Suppressor macrophage treated with lipopolysaccharide for 4 hours (primary cell): ENCODE measurements at regions not wholly inside any gene's neighbourhood (a gene's known extent, or its start where the extent isn't known, plus 50 kb on each side); places are given as distances from the start of the nearest gene placed in this dataset.

Experiments used
- DNase-seq: peaks from one replicate; pipeline ENCODE4 v3.0.0-alpha.2; 2020

DNA sequence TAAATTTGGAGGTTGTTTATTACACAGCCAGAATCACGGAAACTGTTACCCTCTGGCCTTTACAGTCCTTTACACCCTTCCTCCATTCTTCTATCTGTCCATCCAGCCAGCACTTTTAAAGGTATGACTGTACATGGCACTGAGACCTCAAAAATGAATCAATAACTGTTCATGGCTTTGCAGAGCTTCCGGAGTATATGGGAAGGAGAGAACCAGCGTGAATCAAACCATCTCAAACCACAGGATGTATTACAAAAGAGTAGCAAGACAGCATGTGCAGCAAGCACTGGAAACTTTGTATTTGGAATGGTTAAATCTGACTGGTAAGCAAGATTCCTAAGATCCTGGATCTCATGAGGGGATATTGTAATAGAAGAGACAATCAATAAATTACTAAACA lies 228.5 kb upstream of the CASK start:
- no peak for DNase-seq

DNA sequence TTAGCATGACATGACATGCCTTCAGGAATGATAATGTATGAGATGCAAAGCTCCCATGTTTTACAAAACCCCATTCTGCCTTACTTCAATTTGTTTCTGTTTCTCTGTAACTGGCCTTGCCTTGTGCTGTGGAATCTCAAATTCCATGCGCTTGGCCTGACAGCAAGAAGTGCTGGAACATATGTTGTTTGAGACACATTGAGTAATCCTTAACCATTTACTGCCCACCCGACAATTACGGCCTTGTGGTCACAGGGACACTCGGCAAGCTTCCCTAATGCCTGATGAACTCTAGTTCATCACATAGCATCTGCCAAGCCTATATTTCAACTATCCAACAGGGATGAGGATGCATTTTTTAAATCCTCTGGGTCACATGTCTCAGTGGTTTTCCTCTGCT lies 226.4 kb upstream of the CASK start:
- no peak for DNase-seq

DNA sequence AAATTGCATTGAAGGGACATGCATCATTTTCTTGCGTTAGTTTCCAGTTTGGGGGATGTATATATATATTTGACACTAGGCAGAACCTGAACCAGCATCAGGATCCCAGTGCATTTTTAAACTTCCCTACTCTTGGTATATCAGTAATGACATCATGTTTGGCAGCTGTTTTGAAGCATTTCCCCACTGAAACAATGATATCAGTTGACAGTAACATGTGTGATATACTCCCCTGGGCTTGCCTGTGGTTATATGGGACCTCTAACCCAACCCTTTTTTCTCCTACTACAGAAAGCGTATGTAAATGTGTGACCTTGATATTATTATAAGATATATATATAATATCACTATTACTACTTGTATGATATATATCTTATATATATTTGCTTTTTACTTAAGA lies 225.9 kb upstream of the CASK start:
- no peak for DNase-seq

DNA sequence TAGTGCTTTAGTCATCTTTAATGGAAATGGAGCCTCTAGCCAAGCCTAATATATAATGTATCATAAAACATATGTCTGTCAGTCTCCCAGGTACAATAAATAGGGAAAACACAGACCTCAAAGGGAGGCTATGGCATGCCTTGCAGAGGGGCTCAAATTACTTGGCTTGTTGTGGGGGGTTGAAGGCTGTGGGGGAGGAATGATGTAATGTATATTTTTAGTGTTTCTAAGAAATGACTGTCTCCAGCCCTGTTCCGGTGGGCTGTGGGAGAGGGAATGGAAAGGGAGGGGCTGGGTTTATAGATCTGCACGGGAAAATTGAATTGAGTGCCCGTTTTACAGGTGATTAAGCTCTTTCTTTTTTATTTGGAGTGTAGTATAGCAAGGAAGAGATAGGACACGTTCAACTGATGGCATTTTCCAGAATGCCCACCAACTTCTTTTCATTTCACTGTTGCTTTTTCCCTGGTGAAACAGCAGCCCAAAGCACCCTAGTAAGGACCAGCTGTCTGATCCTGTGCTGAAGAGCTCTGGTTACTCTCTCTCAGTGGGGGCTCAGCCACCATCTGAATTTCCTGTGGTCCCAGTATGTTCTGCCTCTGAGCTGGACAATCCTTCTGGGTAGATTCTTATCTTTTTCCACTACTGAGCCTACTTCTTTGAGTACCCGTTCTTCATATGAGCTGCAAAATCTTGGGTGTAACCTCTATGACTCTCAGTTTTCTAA lies 220.7 kb upstream of the CASK start:
- DNase-seq: no peak

DNA sequence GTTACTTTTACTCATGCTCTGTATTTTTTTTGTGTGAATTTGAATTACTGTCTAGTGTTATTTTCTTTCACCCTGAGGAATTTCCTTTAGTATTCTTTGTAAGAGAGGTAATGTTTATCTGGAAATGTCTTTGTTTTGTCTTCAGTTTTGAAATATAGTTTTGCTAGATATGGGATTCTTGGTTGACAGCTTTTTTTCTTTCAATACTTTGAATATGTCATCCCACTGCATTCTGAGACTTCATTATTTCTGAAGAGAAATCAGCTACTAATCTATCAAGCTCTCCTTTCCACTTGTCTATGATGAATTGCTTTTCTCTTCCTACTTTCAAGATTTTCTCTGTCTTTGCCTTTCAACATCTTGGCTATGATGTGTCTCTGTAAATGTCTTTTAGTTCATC lies 217.0 kb upstream of the CASK start:
- no peak for DNase-seq

DNA sequence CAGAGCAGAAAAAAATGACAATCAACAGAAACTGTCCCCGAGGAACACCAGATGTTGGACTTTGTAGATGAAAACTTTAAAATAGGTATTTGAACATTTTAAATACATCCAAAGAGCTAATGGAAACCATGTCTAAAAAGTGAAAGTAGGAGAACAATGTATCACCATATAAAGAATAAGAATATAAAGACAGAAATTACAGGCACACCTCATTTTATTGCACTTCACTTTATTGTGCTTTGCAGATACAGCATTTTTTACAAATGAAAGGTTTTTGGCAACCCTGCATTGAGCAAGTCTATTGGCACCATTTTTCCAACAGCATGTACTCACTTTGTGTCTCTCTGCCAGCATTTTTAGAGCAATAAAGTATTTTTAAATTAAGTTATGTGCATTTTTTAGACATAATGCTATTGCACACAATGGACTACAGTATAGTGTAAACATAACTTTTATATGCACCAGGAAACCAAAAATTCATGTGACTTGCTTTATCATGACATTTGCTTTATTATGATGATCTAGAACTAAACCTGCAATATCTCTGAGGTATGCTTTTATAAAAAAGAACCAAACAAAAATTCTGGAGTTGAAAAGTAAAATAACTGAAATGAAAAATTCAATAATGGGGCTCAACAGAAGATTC lies 212.4 kb upstream of the CASK start:
- DNase-seq: no peak

DNA sequence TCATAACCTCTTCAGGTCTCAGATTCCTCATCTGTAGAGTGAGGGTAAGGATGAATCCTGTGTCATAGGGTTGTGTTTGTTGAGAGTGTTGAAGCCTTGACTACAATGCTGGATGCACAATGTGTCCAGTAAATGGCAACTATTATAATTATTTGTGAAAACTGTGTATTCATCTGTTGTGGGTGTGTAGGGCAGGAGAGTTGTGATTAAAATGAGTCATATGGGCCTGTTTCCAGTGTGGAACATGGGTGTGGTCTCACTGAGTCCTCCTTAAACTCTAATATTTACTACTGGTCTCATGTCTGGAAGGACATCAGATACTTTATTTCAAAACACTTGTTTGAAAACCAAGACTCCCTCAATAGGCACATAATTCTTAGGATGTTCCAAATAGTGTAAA lies 208.5 kb upstream of the CASK start:
- no peak for DNase-seq

DNA sequence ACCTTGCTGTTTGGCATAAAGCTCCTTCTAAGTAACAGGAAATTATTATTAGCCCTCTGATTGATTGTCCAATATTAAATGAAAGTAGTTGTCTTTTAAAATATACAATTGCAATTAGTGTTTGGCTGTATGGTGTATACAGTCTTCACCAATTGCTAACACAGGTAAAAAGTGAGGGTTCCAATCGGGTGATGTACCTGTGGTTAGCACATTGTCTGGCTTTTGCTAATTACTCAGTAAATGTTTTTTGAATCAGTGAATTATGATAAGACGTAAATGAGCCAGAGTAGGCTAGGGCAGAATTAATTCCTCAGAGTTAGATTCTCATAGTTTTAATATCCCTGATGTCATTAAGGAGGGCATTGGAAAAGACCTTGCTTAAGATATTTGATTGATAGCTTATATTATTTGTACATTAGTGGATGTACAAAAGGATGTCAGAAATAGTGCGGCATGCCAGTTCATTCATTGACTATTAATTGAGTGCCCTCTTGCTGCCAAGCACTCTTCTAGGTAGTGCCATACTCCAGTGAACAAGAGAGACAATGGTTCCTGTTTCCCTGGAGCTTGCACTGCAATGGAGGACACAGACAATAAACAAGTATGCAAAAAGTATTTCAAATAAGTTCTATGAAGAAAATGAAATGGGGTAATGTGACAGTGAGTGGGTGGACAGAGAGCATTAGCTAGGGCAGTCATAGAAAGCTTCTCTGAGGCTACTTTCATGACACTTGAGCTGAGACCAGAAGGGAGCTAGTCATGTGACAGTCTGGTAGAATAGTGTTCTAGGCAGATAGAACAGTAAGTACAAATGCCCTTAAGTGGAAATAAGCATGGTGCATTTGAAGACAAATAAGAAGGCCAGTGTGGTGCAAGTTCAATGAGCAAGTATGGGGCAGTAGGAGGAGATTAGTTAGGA lies 205.9 kb upstream of the CASK start:
- no peak for DNase-seq

DNA sequence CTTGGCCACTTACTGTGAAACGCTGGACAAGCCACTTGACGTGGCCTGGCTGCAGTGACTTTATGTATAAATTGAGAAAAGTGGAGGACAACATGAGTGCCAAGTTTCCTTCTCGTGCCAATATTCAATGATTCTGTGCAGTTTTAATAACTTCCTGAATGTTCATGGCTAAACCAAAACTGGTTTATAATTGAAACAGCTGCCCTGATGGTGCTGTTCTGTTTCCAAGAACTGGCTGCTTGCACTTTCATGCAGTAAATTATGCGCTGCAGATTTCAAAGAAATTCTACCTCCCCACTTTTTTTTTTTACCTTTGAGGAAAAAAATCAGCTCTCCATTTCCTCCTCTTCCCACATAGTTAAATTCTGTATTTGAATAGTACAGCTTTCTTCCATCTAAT lies 205.2 kb upstream of the CASK start:
- no peak for DNase-seq

DNA sequence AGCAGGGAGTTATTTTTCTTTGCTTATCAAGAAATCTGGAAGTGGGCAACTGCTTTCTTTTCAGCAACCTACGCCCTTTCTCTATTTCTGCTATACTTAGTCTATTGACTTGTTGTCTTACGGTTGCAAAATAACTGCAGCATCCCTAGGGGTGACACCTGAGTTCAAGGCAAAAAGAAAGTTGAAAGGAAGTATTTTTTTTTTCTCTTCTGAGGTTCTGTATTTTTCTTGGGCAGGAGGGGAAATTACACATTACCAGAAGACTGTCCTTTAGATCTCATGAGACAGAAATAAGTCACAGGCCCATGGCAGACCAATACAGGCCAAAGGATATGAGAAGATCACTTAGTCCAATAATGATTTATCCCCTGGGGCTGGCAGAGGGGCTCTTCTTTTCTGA lies 204.7 kb upstream of the CASK start:
- DNase-seq: no peak

DNA sequence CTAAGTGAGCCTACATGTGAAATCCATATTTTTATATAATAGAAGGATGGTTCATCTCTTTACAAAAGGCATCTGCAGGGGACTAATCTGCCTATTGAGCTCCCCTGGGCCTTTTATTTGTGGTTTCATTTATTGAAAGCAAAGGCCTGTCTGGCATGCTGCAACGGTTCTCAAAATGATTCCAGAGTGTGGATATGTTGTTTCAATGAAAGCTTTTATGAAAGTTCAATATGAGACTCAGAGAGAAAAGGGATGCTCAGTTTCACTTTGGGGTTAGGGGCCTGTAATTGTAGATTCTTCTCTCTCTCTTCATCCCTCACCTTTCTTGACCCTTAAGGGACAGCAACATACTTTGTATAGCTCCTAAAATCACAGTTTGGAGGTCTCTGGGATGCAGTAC lies 204.2 kb upstream of the CASK start:
- no peak for DNase-seq

DNA sequence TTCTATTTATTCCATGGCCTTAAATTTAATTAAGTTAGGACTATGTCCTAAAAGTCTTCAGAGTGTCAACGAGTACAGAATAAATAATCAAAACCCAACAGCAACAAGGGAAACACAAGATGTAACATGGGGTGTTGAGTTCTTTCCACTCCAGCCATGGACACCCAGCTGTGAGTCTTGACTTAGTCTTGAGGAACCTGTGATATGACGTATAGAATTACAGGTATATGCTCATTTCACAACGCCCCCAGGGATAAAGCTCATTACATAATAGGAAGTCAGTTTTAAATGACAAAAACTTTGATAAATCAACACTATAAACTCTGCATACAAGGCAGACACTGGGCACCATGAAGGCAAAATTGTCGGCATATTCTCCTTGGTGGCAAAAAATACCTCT lies 200.0 kb upstream of the CASK start:
- DNase-seq: no peak

DNA sequence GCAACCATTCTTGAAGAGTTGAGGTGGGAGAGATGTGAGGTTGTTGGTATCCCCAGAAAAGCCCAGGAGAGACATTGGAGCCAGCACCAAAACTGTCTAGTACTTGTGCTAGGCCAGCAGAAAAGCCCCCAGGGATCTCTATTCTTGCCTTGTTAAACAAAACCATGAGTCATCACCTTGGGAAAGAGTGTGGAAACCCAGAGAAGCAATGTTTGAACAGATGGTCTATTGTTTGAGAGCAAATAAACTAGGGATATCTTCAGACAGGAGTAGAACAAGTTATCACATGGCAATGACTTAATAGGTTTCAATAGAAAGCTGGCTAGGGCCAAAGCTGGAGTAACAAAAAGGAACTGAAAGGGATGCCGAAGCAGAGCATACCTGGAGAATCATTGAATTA lies 195.7 kb upstream of the CASK start:
- no peak for DNase-seq

DNA sequence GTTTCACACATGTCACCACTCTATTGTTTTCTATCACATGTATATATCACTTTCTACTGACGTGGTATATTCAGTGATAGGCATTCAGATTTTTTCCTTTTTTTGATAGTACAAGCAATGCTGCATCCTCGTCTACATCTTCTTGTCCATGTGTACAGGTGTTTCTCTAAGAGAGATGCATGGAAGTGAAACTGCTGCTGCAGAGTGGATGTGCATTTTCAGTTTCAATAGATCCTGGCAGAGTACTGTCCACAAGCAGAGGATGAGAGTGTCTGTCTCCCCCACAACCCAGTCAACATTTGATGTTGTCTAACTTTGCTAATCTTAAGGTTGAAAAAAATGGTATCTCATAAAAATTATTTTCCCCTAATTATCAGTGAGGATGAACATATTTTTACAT lies 194.0 kb upstream of the CASK start:
- DNase-seq: no peak

DNA sequence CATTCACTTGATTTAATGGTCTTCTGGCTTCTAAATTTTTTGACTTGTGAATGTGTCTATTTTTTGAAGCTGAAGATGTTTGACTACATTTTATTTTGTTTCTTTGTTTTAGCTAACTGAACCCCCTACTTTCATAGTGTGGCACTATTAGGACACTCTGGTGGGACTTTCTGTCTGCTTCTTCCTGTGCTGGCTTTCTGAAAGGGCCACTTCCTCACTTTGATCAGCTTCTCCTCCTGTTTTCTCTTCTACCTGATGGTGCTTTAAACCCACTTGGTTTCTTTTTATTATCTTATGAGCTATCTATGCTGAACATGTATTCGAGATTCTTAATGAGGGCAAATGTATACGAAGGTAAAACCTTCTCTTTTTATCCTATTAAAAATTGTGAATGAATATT lies 186.1 kb upstream of the CASK start:
- no peak for DNase-seq

DNA sequence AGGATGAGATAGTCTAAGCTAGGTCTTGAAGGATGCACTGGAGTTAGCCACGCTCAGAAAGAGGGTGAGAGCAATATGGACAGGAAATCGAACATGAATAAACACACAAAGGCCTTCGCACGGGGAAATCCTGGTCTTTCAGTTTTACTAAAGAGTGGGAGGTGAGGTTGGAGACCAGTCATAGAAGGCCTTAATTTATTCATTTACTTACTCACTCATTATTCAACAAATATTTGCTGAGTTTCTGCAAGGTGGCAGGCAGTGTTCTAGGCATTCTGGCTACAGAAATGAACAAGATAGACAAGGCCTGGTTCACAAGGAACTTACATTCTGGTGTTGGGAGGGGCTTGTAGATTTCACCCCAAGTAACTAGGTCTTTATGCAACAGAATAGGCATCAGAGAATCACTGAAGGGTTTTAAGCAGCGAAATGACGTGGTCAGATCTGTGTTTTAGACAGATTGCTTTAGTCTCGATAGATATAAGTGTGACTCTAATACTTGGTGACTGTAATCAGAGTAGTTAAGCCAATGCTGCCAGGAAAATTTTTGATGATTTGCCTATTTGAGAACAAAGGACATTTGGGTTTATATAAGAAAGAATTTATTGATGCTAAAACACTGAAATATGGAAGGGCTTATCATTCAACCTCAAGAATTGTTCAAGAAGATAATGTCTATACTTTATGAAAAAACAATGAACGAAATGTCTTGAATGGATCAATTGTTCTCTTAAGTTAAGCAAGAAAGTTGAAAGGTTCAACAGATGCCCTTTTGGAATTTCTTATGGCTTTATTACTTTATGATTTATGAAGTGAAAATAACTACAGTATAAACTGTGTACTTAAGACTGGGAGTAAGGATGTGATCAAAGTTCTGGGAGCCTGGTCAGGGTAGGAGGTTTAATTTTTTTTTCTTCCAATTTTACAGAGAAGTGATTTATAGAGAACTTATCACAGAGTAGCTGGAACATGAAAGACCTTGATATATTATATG lies 184.4 kb upstream of the CASK start:
- no peak for DNase-seq

DNA sequence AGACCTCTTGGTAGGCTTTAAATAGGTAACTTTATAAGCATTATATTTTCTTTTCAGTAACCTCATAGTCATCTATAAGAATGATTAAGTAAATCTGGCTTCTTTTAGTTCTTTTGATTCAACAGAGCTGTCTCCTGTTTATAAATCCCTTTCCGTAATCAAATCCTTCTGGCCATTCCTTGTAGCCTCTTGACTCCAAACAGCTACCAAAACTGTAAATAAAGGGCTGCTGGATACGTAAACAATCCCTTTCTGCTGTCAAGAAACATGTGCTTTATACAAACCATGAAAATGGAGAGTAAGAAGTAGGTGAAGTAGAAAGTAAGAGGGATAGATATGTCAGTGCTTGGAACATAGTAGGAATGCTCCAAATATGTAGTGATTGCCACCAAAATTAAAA lies 183.2 kb upstream of the CASK start:
- no peak for DNase-seq

DNA sequence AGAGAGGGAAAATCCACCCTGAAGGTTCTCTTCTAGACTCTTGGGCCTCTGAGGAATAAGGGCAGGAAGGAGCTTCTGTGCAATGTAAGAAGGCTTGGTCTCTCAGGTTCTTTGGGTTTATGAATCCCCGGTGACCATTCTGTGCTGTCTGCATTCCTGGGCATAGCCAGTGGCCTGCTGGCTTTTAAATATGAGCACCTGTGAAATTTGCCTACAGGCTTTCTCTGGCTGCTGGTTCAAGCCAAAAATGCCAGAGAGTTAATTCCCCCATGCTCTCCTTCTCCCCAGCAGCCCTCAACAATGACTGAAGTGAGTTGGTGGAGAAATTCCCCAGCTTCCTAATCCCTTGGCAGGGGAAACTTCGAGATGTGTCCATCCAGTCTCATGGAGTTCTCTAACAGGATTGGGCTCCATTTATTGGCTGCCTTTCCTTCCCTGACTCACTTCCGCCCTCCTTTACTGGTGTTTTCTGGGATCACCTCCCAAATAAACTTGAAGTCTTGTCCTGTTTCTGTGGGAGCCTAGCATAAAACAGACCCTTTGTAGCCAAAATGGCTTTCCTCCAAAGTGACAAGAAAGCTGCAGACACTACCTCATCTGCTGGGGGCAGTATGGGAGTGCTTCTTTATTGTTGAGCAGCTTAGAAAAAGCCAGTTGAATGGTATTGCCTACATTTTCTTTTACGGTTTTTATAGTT lies 179.4 kb upstream of the CASK start:
- no peak for DNase-seq

DNA sequence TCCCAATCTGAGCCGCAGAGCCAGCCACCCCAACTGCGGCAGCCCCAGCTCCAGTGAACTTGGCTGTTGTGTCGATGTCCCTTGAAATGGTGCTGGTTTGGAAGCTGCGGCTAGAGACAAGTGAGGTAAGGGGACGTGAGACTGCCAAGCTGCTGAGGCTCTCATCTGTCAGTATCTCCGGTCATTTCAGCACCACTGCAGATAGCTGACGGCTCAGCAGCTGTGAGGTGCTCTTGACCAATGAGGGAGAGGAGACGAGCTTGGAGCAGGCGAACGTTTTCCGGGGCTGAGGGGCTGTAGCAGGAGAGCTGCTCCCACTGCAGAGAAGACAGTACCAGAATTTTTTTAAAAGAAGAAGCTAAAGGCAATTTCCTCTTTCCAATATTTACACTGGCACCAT lies 175.5 kb upstream of the CASK start:
- DNase-seq: no peak

DNA sequence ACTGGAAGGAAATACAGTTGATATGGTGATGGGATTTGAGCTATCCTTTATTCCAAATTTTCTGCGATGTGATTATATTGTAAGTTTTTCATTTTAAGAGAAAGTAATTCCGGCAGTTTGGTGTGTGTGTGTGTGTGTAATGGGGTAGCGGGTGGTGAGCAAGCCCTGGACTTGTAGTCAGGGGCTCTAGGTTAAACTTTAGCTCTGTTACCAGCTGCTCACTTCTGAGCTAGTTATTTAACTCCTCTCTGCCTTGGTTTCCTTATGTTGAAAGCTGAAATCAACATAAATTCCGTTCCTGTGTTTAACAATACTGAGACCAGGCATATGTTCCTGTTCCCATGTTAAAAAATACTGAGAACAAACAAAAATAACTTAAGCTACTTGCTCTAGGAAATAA lies 174.1 kb upstream of the CASK start:
- DNase-seq: no peak

DNA sequence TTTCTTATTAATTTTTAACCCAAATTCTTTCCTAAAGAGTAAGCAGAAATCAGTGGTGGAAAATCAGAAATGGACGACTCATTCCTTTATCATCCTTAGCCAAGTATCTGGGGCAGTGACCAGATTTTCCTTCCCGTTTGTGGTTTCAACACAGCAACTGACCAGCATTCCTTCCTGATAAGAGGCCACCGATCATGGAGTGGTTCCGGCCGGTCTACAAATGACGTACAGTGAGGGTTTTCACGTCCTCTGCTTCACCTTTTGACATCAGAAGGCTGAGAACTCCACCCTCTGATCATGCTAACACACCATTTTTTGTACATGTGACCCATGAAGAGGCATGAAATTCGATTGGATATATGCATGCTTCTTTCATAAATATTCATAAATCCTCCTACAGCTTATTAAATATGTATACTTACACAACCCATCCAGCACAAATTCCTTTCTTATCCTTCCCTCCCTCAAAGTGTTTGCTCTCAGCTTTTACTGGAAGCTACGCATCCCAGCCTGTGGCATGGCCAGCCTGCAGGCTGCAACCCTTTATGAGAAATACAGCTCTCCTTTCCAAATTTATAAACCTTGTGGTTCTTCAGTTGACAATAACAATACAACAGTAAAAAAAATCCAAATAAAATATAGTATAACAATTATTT lies 173.0 kb upstream of the CASK start:
- no peak for DNase-seq

DNA sequence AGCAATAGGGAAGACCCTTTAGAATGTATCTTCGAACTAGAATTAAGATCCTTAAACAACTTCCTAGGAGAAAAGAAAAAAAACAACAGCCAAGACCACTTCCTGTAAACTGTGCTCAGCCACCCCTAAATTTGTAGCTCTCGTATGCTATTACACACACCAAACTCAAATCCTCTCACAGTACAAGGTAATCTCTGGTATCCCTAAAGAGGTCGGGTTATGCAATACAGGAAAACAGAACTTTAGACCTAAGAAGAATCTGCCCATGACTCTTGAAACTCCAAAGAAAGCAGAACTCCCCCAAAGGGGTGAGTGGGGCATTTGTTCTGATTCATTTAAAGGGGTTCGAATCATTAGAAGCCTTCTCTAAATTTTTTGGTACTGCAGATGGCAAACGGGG lies 170.9 kb upstream of the CASK start:
- peak; percentile 10 for DNase-seq
